ENCODE measurements at regions not wholly inside any gene's neighbourhood (a gene's known extent, or its start where the extent isn't known, plus 50 kb on each side); places are given as distances from the start of the nearest gene placed in this dataset.
"Not testable (repeated sequence)": the region's sequence is repeated elsewhere in the genome, so short reads cannot be mapped to it uniquely, and the experiment has no call there.

- not testable (repeated sequence) for DNase-seq
These were observed 629.1 kb downstream of the TTLL7 start for GRCh38 chr1:83369853-83370252.

- DNase-seq, result not testable (repeated sequence)
These were observed 633.6 kb downstream of the TTLL7 start for GRCh38 chr1:83365320-83365719.

GRCh38 chr1:83345375-83345774 is 653.6 kb downstream of the TTLL7 start:
- DNase-seq, result not testable (repeated sequence)

GRCh38 chr1:83343767-83344166 is 655.2 kb downstream of the TTLL7 start:
- not testable (repeated sequence) for DNase-seq

- not testable (repeated sequence) for DNase-seq
These were observed 655.9 kb downstream of the TTLL7 start for GRCh38 chr1:83342995-83343394.

- not testable (repeated sequence) for DNase-seq
These were observed 666.6 kb downstream of the TTLL7 start for GRCh38 chr1:83332308-83332707.

- DNase-seq, result no peak
These were observed 680.6 kb downstream of the TTLL7 start for GRCh38 chr1:83318366-83318765.

GRCh38 chr1:83315446-83315845 is 683.5 kb downstream of the TTLL7 start:
- not testable (repeated sequence) for DNase-seq

GRCh38 chr1:83310161-83310560 is 688.8 kb downstream of the TTLL7 start:
- not testable (repeated sequence) for DNase-seq

GRCh38 chr1:83309035-83309434 is 689.9 kb downstream of the TTLL7 start:
- peak; percentile 0 for DNase-seq

- DNase-seq, result not testable (repeated sequence)
These were observed 692.1 kb downstream of the TTLL7 start for GRCh38 chr1:83306811-83307210.

- DNase-seq, result not testable (repeated sequence)
These were observed 703.3 kb downstream of the TTLL7 start for GRCh38 chr1:83295594-83295993.

GRCh38 chr1:83287391-83287790 is 711.5 kb downstream of the TTLL7 start:
- DNase-seq, result not testable (repeated sequence)

GRCh38 chr1:83274656-83275055 is 724.3 kb downstream of the TTLL7 start:
- DNase-seq, result not testable (repeated sequence)

- not testable (repeated sequence) for DNase-seq
These were observed 726.4 kb downstream of the TTLL7 start for GRCh38 chr1:83272484-83272883.

- not testable (repeated sequence) for DNase-seq
These were observed 727.1 kb downstream of the TTLL7 start for GRCh38 chr1:83271834-83272233.

- not testable (repeated sequence) for DNase-seq
These were observed 728.1 kb downstream of the TTLL7 start for GRCh38 chr1:83270801-83271200.

GRCh38 chr1:83263808-83264207 is 735.1 kb downstream of the TTLL7 start:
- DNase-seq, result not testable (repeated sequence)

GRCh38 chr1:83251687-83252086 is 747.2 kb downstream of the TTLL7 start:
- DNase-seq, result not testable (repeated sequence)

- not testable (repeated sequence) for DNase-seq
These were observed 752.2 kb downstream of the TTLL7 start for GRCh38 chr1:83246780-83247179.

- DNase-seq, result not testable (repeated sequence)
These were observed 754.1 kb downstream of the TTLL7 start for GRCh38 chr1:83244832-83245231.

GRCh38 chr1:83239568-83239967 is 759.4 kb downstream of the TTLL7 start:
- DNase-seq, result not testable (repeated sequence)

- not testable (repeated sequence) for DNase-seq
These were observed 760.3 kb downstream of the TTLL7 start for GRCh38 chr1:83238654-83239053.

GRCh38 chr1:83219788-83220187 is 779.1 kb downstream of the TTLL7 start:
- not testable (repeated sequence) for DNase-seq

- DNase-seq, result not testable (repeated sequence)
These were observed 780.8 kb downstream of the TTLL7 start for GRCh38 chr1:83218036-83218716.
